ENCODE measurements at regions not wholly inside any gene's neighbourhood (a gene's known extent, or its start where the extent isn't known, plus 50 kb on each side); places are given as distances from the start of the nearest gene placed in this dataset.

- TF ChIP-seq POLR2A (IDR thresholded peaks at IDR 0.05; ENCODE audit: extremely low read depth, insufficient read length) (no peak), CTCF (IDR thresholded peaks at IDR 0.05; ENCODE audit: low read depth, low read length) (no peak)
Observed at GRCh38 chr9:23447944-23448343, 378.1 kb downstream of the ELAVL2 start.
